AG04449 (cell line): ENCODE measurements at regions not wholly inside any gene's neighbourhood (a gene's known extent, or its start where the extent isn't known, plus 50 kb on each side); places are given as distances from the start of the nearest gene placed in this dataset.

Source experiments
- CTCF ChIA-PET: fragments of 350-600 bp; formaldehyde crosslinking; extraction: SDS; loops from one replicate; lab custom pipeline; 2021; ENCODE audit warnings: antibody characterized with exemption; lab: Yijun Ruan, JAX
- POLR2A ChIA-PET: fragments of 400-600, 350-600 bp; formaldehyde crosslinking; extraction: SDS; loops from one replicate; lab custom pipeline; 2020; ENCODE audit warnings: antibody characterized with exemption, inconsistent platforms; lab: Yijun Ruan, JAX
- DNase-seq: peaks from one replicate; pipeline ENCODE4 v3.0.0-alpha.2; 2010; ENCODE audit warnings: low read depth, low spot score
- H3K4me3 ChIP-seq: 2 replicates; pipeline ENCODE4 v1.5.1; 2011; ENCODE audit warnings: low read depth, mild to moderate bottlenecking, control low read depth, low read length
- TF ChIP-seq, protein P1 (sequence below): IDR thresholded peaks from one replicate; pipeline ENCODE4 v1.5.1; 2011; ENCODE audit warnings: mild to moderate bottlenecking, moderate library complexity, low read length, control low read depth, inconsistent platforms; ENCODE audit not compliant: insufficient read depth; ENCODE audit errors: missing control alignments

DNA sequence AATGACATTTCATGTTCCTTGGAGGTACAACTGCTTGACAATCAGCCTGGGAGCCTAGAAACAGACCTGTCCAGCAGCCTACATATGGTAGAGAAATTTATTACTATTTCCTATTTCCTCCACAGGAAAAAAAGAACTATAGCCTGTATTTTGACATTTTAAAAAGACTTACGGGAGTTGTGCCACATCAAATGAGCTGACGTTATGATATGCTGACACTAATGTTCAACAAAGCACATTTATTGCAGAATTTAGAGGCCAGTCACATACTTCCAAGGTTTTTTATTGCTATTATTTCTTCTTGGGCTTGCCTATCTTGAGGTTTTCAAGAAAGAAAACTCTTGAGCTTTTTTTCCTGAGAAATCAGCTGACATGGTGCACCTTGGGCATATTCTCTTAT lies 305.3 kb downstream of the LRIG3 start:
- DNase-seq: no peak
- ChIA-PET CTCF (interaction anchor here (0.6 kb wide), 1 partner anchor 249 kb away, joined by 3 read pairs; no protein-coding TSS in a partner anchor), POLR2A (no interaction called here)
- no peak overlapping the region for H3K4me3 ChIP-seq
- TF ChIP-seq, protein P1, sequence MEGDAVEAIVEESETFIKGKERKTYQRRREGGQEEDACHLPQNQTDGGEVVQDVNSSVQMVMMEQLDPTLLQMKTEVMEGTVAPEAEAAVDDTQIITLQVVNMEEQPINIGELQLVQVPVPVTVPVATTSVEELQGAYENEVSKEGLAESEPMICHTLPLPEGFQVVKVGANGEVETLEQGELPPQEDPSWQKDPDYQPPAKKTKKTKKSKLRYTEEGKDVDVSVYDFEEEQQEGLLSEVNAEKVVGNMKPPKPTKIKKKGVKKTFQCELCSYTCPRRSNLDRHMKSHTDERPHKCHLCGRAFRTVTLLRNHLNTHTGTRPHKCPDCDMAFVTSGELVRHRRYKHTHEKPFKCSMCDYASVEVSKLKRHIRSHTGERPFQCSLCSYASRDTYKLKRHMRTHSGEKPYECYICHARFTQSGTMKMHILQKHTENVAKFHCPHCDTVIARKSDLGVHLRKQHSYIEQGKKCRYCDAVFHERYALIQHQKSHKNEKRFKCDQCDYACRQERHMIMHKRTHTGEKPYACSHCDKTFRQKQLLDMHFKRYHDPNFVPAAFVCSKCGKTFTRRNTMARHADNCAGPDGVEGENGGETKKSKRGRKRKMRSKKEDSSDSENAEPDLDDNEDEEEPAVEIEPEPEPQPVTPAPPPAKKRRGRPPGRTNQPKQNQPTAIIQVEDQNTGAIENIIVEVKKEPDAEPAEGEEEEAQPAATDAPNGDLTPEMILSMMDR: no peak

DNA sequence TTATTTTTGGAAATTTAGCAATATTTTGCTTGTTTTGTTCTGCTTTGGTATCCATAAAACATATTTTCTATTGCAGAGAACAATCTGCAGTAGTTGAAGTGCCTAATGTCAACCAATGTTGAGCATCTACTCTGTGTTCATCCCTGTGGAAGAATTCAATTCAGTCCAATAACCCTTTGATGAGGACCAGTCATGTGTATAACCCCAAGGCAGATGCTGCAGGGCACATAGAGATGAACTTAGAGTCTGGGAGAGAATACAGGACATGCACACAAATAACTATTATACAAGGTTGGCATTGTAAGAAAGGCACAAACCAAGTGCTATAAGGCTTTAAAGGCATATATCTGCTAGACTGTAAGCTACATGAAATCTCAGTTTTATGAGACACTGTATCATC lies 304.7 kb downstream of the LRIG3 start:
- POLR2A ChIA-PET: no interaction called here
- TF ChIP-seq, protein P1: no peak
- CTCF ChIA-PET: no interaction called here
- DNase-seq: no peak
- no peak overlapping the region for H3K4me3 ChIP-seq

DNA sequence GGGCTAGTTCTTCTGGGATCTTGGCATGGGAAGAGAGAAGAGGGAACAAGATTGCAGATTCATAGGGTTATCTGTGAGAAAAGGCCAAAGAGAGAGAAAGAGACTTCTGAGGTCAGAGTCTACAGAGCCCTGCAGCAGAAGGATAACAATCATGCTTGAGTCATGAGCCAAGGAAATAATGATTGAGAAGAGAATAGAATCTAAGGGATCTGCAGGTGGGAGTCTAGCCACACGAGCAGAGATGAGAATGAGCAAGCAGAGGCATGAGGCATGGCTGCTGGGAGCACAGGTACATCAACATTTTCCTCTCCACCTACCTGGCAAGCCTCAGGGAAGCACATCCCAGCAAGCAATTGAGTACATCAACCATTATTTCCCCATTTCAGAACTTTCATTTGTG lies 303.7 kb downstream of the LRIG3 start:
- H3K4me3 ChIP-seq: no peak overlapping the region
- CTCF ChIA-PET: no interaction called here
- POLR2A ChIA-PET: no interaction called here
- TF ChIP-seq, protein P1: no peak
- no peak for DNase-seq

DNA sequence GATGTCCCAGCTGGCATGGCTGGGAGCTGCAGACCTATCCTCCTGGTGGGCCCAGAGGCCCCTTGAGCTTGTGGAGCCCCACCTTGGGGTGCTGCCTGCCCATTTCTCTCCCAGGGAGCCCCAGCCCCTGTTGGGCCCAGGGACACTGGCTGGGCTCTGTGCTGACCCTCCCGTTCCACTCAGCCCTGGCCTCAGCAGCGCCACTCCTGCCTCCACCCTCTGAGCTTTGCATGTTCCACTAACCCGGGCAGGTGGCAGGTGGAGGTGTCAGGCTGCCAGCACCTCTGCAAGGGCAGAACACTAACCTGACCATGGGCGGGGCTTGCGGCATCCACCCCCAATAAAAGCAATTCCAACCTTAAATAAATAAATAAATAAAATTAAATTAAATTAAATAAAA lies 299.2 kb downstream of the LRIG3 start:
- TF ChIP-seq, protein P1: no peak
- POLR2A ChIA-PET: no interaction called here
- no peak for DNase-seq
- CTCF ChIA-PET: no interaction called here
- no peak overlapping the region for H3K4me3 ChIP-seq

DNA sequence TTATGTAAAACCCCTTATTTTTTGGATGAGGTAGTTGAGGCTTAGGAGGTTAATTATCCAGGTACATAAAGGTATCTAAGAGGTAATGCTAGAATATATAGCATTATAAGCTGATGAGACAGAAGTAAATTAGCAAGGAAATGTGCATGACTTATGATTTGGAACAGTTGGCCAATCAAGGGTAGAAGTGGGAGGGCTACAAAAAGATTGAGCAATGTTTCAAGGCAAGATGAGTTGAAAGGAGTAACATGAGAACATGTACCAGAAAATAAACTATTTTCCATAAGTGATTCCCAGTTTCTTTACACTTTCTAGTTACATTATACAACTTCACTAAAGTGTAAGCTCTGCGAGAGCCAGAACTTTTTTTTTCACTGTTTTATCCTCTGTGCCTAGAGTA lies 290.9 kb downstream of the LRIG3 start:
- DNase-seq: no peak
- CTCF ChIA-PET: interaction anchor here (1.1 kb wide), 1 partner anchor 457 kb away, joined by 3 read pairs; no protein-coding TSS in a partner anchor
- POLR2A ChIA-PET: no interaction called here
- TF ChIP-seq, protein P1: no peak
- no peak overlapping the region for H3K4me3 ChIP-seq

DNA sequence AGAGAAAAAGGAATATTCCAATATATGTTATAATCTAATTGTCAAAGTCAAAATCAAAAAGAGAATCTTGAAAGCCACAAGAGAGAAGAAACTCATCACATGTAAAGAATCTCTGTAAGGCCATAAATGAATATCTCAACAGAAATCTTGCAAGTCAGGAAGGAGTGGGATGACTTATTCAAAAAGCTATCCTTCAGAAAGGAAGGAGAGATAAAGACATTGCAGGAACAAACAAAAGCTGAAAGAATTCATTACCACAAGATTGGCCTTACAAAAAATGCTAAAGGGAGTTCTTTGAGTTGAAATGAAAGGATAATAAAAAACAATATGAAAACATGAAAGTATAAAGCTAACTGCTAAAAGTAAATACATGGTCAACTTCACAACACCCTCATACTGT lies 286.8 kb downstream of the LRIG3 start:
- H3K4me3 ChIP-seq: no peak overlapping the region
- TF ChIP-seq, protein P1: no peak
- no peak for DNase-seq
- ChIA-PET POLR2A (no interaction called here), CTCF (interaction anchor here (1.2 kb wide), 1 partner anchor 30 kb away, joined by 3 read pairs; no protein-coding TSS in a partner anchor)
